Midbrain (tissue), 1 donor: ENCODE measurements at regions not wholly inside any gene's neighbourhood (a gene's known extent, or its start where the extent isn't known, plus 50 kb on each side); places are given as distances from the start of the nearest gene placed in this dataset.

Experiments
- DNase-seq: peaks from one replicate; lab custom pipeline; 2025; lab: John Stamatoyannopoulos, UW

DNA sequence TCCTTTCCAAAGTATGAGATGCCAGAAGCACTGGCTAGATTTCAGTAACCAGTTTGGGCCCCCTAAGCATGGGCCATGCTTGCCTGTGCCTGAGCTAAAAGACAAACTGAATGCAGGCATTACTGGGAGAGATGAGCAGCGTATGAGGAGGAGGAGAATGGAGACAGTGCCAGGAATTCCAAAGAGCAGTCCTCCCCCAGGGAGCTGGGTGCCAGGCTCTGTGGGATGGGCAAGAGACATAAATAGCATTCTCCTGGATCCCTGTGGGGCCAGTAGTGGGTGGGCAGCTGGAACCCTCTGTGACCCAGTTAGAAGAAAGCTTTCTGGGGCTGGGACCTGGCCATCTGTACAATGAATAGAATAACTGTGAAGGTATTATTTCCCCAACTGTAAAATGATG, 235.6 kb downstream of the KCNA4 start:
- DNase-seq = no peak

DNA sequence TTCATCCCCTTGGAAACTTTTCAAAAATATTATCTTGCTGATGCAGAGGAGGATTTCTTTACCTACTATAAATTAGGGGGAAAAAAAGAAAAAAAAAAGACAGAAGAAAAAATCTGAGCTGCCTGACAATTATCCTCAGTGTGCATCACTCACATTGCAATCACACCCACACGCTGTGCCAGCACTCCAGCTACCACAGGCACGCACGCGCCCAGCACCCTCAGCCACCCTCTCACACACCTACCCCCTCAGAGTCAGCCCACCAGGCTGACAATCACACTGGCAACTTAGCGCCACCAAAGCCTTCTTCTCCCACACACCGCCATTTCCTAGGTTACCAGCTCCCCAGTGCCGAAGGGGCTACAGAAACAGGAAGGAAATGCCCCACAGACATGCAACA, 236.1 kb downstream of the KCNA4 start:
- no peak for DNase-seq

DNA sequence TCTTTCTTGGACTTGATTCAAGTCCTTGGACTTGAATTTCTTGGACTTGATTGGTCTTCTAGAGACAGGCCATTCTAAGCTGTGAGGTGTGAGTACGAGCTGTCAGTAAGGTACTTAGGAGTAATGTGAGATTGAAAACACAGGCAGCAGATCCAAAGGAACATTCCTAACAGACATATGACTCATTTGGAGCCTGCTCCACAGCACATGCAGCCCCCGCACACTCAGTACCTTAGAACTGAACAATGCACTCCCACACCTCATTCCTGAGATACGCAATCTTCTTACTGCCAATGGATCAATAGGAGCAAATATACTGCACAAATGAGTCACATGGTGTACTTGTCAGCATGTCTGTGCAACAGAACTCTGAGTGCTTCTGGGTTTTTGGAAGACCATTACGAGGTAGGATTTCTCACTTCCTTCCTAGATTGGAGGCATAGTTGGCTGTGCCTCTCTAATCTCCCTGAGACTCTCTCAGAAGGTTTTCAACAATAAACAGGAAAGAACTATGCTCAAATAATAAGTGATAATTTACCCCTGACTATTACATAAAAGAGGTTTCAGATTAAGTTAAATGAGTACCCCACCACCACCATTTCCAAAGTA, 243.1 kb downstream of the KCNA4 start:
- no peak for DNase-seq

DNA sequence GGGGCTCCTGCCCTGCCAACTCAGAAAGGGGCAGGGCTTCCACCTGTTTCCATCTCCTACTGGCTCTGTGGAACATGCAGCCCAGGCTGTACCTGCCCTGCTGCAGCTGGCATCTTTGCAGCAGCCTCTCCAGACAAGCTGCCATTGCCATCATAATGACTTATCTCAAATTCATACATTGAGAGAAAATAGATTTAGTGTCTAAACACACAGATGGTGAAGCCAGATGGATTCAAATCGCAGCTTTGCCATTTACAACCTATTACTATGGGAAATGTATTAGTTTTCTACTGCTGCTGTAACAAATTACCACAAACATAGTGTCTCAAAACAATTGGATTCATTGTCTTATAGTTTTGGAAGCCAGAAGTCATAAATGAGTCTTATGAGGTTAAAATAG, 260.0 kb downstream of the KCNA4 start:
- DNase-seq = no peak

DNA sequence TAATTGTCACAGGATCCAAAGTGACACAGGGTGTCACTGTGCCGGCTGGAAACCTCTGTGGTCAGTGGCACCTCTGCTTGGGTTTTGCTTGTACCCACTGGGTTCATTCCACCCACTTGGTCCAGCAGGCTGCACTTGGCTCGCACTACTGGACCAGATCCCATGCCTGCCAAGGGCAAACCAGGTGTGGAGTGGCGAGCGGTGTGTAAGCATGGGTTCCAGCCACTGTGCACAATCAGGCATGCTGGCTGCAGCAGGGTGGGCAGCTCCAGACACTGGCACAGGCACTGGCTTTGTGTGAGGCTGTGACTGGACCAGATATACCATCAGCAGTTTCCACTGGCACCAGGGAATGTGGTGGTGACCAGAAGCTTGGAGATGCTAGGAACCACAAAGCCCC, 261.4 kb downstream of the KCNA4 start:
- DNase-seq = no peak

DNA sequence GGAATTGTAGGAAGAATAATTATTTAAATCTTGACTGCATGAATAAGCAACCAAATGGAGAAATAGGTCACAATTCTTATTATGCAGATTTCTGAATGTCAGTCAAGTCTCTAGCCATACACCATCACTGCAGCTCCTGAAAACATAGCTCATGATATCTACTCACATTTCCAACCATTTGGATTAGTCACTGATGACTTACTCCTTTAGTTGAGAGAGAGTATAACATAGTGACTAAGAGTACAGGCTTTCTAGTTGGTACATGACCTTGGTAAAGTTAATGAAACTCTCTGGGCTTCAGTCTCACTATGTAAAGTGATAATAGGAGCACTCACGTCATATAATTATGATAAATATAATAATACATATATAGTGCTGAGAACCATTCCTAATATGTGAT, 265.2 kb downstream of the KCNA4 start:
- no peak for DNase-seq

DNA sequence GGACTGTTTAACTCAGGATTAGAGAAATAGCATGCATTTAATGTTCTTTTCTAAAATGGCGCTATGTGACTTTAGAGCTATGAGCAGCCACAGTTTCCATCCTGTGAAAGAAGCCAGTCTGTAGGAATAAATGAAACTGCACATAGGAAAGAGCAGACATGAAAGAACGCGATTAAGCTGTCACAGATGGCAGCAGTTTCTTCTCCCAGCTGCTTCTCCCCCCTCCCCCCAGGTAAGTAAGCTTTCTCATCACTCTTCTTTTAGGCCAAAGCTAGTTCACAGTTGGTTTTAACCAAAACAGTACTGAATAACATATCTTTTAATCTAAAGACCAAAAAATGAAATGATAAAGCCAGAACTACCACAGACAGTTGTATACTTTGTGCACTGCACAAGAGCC, 266.4 kb downstream of the KCNA4 start:
- no peak for DNase-seq

DNA sequence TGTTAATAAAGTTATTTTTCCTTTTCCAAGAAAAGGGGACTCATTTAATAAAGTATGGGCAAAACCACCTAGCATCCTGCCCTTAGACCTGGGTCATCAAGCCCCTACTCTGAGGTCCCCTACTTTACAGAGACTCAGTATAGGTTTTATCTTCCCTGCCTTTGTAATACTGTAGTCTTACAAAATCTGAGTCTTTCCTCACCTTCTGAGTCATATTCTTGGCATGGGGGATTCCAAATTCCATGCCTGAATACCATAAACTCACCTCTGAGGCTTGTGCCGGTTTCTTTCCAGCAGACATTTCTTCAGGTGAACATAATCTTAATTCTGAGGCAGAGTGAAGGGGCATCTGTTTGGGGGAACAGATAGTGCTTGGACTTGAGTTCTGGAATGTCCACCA, 282.5 kb downstream of the KCNA4 start:
- no peak for DNase-seq

DNA sequence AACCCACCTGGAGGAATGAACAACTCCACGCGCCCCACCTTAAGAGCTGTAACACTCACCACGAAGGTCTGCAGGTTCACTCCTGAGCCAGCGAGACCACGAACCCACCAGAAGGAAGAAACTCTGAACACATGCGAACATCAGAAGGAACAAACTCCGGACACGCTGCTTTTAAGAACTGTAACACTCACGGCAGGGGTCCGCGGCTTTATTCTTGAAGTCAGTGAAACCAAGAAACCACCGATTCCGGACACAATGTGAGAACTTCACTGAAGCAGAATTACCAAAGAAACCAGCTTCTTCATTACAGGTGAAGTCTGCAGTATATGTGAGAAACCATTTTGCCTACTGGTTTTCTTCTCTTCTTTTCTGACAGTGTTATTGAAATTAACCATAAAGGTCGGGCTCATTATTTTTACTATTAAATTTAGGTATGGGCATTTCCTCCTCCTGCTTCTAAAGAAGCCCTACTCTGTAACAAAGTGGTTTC, 303.0 kb downstream of the KCNA4 start:
- no peak for DNase-seq

DNA sequence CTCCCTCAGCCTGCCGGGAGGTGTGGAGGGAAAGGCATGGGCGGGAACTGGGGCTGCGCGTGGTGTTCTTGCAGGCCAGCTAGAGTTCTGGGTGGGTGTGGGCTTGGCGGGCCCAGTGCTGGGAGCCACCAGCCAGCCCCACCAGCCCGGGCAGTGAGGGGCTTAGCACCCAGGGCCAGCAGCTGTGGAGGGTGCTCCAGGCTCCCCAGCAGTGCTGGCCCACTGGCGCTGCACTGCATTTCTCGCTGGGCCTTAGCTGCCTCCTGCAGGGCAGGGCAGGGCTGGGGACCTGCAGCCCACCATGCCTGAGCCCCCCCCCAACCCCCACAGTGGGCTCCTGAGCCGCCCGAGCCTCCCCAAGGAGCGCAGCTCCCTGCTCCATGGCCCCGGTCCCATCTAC, 304.2 kb downstream of the KCNA4 start:
- DNase-seq = no peak

DNA sequence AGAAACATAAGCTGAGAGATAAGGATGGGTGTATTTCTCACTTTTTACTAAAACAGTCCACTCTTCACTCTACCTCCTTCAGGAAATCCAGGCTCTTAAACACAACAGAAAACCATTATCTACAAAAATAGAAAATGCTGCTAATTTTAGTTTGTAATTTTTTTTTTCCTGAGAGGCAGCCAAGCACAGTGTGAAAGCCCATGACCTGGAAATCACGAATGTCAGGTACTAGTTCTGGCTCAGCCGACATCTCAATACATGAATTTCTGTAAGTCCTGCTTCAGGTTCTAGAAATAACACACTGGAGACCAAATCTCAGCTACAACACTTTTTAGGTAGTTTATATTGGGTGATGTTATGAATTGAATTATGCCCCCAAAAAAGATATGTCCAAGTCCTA, 308.9 kb downstream of the KCNA4 start:
- no peak for DNase-seq

DNA sequence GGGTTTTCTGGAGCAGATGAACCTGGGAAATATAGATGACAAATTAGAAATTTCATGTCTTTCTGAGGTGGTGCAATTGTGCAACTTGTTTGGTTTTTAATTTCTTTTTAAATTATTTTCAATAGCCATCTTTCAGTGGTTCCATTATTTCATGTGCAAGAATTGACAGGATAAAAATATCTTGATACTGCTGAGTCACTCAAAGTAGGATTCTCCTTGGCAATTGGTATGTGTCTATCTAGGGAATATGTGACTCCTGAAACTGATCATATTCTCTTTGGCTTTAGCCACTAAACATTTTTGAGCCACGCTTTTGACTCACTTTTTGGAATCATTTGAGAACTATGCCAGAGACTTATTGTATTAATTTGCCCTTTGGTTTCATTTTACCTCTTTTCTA, 331.5 kb downstream of the KCNA4 start:
- no peak for DNase-seq

DNA sequence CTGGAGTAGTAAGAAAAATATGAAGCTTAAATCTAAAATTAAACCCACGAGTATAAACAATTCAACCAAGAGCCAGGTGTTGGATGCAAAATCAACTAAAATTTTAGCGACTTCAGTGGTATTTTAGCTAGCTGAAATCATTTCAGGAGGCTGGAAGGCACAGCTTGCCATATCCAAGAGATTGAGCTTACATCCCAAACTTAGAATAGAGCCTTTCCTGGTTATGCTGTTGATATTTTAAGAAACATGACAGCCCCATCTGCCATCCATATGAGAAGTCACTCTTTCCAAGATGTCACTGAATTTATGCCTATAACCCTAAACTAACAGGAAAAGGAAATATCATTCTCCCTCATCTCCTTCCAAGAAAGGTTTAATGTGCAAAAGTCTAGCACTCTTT, 334.0 kb downstream of the KCNA4 start:
- no peak for DNase-seq

DNA sequence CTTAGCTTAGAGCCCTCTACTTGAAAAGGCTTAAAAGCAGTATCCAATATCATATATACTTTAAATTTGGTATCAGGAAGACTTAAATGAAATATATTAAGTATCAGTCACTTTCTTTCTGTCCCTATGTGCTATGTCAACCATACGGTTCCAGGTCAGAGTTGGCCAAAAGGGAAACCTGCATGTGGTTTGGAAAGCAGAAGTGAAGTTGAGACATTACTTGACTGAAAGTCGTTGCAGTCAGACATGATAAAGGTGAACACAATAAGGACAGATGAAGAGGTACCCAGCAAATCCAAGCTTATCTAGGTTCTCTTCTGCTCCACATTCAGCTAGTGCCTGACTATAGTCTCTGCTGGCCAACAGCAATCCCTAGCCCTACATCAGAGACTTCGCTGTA, 336.8 kb downstream of the KCNA4 start:
- no peak for DNase-seq

DNA sequence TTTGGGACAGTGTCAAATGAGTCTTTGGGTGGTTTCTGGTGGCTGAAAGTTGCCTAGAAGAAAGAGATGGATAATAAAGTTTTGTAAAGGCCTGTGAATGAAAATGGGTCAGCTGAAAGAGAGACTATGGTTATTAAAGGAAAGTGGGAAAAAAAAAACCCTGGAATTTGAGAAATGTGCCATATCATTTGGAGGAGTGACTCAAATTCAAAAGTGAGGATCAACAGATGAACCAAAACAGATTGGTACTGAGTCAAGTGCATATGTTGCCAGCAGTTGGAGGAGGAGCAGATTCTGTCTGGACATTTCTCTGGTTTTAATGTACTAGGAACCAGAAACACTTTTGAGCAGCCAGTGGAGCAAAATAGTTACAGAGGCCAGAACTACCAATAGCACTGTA, 339.8 kb downstream of the KCNA4 start:
- DNase-seq = no peak

DNA sequence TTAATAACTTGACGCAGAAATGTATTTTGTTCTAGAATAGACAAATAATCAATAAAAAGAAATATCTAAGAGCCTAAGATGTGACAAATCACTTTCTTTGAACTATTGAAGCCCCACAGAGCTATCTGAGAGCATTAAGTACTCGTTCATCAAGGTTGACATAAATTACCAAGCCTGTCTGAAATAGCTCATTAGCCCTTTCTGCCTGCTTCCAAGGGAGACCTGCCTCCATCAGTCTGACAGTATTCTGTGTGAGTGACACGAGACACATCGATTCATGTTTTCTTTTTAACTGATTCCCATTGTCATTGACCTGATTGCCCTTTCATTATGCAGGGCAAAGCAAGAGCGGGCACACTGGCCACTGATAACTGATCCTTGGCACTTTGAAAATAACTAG, 347.5 kb downstream of the KCNA4 start:
- DNase-seq = no peak

DNA sequence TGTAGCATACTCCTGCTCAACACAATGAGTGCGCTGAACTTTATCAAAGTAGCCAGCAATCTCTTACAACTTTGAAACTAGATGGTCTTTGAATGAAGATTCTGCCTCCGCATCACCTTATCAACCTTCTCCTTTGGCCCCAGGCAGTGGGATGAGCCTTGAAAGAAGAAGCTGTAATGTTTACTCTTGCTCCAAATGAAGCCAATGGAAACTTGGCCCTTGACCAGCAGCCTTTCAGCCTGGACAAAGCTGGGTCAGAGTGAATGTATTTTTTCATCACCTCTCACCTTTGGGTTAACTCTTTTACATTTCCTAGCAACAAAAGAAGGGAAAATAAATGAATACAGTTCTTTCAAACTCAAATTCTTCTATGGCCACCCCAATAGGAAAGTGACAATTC, 359.1 kb downstream of the KCNA4 start:
- DNase-seq = no peak

DNA sequence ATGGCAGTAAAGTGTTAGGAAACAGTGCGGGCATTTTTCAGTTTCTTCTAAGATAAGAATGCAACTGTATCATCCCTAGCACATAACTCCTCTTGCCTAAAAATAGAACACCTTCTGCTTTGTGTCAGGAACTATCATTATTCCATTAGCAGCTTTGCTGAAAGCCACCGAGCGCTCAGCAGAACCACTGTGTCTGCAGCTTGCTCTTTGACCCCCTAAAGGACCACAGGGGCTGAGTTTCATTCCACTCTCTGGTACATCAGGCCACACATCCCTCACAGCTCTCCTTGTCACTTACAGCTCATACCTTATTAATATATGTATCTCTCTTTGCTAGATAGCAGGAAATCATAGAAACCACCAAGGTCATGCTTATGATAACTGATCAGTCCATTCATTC, 360.2 kb downstream of the KCNA4 start:
- DNase-seq = no peak

DNA sequence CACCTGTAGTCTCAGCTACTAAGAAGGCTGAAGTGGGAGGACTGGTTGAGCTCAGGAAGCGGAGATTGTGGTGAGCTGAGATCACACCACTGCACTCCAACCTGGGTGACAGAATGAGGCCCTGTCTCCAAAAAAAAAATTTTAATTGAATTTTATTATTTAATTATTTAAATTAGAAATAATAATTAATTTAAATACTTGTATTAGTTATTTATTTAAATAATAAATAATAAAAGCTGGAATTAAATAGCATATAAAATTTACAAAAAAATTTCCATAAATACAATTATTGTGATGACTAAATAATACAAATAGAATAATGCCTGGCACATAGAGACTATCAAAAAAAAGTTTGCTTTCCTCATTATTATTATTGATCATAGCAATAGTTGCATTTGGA, 371.5 kb downstream of the KCNA4 start:
- DNase-seq = no peak

DNA sequence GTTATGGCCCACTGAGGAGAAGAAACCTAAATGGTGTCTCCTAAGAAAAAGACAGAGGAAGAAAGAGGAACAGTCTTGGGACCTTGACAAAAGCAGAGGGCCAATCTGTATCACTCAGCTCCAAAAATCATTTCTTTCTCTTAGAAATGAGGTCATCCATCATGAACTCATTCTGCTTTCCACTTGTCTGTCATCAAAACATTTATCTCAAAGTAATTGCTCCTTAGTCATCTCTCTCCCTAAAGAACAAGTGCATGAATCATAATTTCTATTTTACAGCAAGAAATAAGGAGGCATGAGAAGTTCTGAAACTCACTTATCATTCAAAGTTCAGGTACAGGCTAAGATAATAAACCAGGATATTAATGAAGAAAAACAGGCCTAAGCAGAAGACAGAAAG, 375.6 kb downstream of the KCNA4 start:
- DNase-seq = no peak

DNA sequence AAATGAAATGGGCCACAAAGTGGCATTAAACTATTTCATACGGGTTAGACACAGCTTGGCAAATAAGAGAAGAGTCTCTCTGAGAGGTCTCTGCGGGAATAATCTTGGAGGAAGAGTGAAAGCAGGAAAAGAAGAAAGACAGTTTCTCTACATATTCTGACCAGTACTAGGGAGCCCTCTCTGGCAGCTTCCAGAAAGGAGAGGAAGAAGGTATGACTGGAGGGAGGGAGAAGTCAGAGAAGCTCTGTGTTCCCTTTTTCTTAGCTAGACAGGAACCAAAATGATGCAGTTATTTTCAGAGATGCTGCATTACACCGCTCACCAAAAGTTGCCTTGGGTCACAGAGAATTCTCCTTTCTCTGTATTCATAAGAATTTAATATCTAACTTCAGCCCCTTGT, 382.1 kb downstream of the KCNA4 start:
- DNase-seq = no peak

DNA sequence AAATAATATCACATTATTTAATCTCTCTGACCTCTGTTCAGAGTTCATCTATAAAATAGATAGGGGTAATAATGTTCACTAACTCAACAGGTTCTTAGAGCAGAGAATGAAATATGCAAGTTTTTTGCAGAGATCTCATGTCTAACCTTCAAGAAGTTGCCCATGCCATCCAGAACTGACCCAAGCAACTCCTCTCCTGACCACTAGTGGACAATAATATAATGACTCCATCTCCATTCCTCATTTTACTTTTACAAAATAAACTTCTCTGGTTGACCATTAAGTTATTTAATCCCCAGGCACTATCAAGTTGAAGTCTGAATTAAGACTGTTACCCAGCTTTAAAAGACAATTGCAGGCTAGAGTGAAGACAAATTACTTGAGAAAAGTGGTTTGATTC, 382.6 kb downstream of the KCNA4 start:
- DNase-seq = no peak

DNA sequence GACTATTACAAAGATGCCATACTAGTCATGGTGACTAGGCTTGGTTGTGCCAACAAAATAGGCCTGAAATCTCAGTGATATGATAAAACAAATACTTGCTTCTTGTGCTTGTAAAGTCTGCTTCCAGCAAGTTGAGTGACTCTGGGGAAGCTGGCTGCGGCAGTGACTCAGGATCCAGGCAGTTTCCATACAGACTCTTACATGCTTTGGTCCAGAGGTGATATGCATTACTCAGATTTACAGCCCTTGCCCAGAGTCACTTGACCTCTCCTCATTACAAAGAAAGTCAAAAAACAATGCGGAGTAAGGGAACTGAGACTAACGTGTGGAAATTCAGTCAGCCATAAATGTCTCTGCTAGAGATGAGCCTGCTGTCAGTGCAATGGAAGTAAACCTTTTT, 387.5 kb downstream of the KCNA4 start:
- no peak for DNase-seq

DNA sequence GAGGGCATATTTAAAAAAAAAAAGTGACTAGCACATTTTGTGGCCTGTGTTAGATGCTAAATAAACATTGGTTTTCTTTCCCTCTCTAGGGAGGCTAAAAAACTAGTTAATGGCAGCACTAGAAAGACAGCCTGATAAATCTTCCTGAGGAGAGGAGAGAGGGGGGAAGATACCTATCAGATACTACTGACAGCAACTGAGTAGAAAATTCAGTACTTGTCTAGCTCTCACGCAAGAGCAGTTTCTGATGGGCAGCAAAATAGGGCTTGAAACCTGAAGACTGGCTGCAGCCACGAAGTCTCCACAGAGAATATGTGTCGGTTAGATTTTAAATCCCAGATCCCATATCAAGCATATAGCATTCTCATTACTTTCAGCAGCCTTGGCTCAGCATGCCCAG, 388.2 kb downstream of the KCNA4 start:
- DNase-seq = no peak

DNA sequence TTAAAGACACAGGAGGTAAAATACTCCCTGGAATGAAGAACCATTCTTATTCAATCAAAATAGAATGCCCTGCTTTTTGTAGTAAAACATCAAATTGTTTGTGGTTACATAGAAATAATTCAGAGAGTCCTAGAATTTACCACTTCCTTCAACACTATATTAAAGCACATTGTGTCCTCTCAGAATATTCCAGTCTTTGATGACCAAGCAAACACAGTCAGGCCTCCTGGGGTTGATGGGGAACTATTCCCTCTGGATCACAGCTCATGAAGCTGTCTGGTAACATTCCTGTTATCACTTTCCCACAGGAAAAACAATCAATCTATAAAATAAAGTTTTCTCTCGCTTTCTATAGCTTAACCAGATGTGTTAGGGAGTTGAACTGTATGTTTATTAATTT, 389.3 kb downstream of the KCNA4 start:
- no peak for DNase-seq
